ENCODE measurements at regions not wholly inside any gene's neighbourhood (a gene's known extent, or its start where the extent isn't known, plus 50 kb on each side); places are given as distances from the start of the nearest gene placed in this dataset.

GRCh38 chr18:79629249-79629558 lies 50.4 kb upstream of the CTDP1 start:
- Histone ChIP-seq H3K4me3 (no peak overlapping the region), H3K9me2 (replicated peaks; ENCODE audit: insufficient read depth) (no peaks in the 10 kb centered on the region), H3K4me2 (no peak overlapping the region), H3K79me2 (no peaks in the 10 kb centered on the region), H3K9me3 (ENCODE audit: low read depth) (no peaks in the 10 kb centered on the region), H3K4me1 (ENCODE audit: insufficient read depth) (no peaks in the 10 kb centered on the region), H3K27ac (no peak overlapping the region), H3K36me3 (replicated peaks; ENCODE audit: insufficient read depth, low read depth) (no peaks in the 10 kb centered on the region), H2AFZ (no peak overlapping the region), H4K20me1 (ENCODE audit: insufficient read depth, poor library complexity, severe bottlenecking) (no peaks in the 10 kb centered on the region), H3K27me3 (no peaks in the 10 kb centered on the region)
- 91% methylated on average over 10 of the region's 10 CpGs for WGBS (ENCODE audit: low lambda C conversion rate, missing lambda C conversion rate)
- DNase-seq (ENCODE audit: low spot score): no peak
- TF ChIP-seq EZH2 (IDR thresholded peaks at IDR 0.05; ENCODE audit: borderline replicate concordance) (no peak), EZH2phosphoT487 (IDR thresholded peaks at IDR 0.05; ENCODE audit: low read depth, severe bottlenecking, unreplicated experiment) (no peak), CTCF (IDR thresholded peaks at IDR 0.05; ENCODE audit: poor library complexity) (no peak)

- no peak for DNase-seq (ENCODE audit: low spot score)
- Histone ChIP-seq H3K4me2 (no peak overlapping the region), H4K20me1 (ENCODE audit: insufficient read depth, poor library complexity, severe bottlenecking) (no peaks in the 10 kb centered on the region), H3K9me3 (ENCODE audit: low read depth) (no peaks in the 10 kb centered on the region), H3K36me3 (replicated peaks; ENCODE audit: insufficient read depth, low read depth) (no peaks in the 10 kb centered on the region), H3K9me2 (replicated peaks; ENCODE audit: insufficient read depth) (no peaks in the 10 kb centered on the region), H3K79me2 (no peaks in the 10 kb centered on the region), H3K27me3 (no peaks in the 10 kb centered on the region), H3K4me3 (no peak overlapping the region), H3K4me1 (ENCODE audit: insufficient read depth) (no peaks in the 10 kb centered on the region), H3K27ac (no peak overlapping the region), H2AFZ (no peak overlapping the region)
- 57% methylated on average over 6 of the region's 6 CpGs for WGBS (ENCODE audit: low lambda C conversion rate, missing lambda C conversion rate)
- TF ChIP-seq EZH2 (IDR thresholded peaks at IDR 0.05; ENCODE audit: borderline replicate concordance) (no peak), CTCF (IDR thresholded peaks at IDR 0.05; ENCODE audit: poor library complexity) (no peak), EZH2phosphoT487 (IDR thresholded peaks at IDR 0.05; ENCODE audit: low read depth, severe bottlenecking, unreplicated experiment) (no peak)
Observed at GRCh38 chr18:79629606-79630005, 50.0 kb upstream of the CTDP1 start.
